ENCODE measurements at regions not wholly inside any gene's neighbourhood (a gene's known extent, or its start where the extent isn't known, plus 50 kb on each side); places are given as distances from the start of the nearest gene placed in this dataset.

DNA sequence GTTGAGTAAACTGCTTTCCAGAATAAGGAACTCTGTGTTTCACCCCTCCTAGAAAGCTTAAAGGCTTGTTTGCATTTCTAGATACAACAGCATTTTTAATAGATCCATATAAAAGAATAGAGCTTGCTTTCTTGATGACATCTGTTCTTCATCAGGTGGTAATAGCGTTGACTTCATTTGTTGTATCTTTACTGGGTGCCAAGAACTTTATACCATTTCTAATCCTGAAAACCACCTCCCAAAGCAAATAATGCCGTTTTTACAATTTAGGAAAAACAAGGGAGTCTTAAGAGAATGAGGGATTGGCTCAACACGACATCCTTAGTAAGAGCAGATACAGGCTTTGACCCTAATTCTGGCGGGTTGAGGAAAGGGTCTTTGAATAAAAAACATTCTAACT lies 993.4 kb downstream of the TYW1 start:
- H3K4me1 ChIP-seq (ENCODE audit: insufficient read depth, low read length), result no peaks in the 10 kb centered on the region
- H3K27ac ChIP-seq (ENCODE audit: low read depth, low read length), result no peak overlapping the region
- H3K27me3 ChIP-seq (ENCODE audit: insufficient read depth, low read length, poor library complexity, severe bottlenecking), result no peaks in the 10 kb centered on the region
- H3K4me3 Mint-ChIP-seq, result no peak overlapping the region
- no peak for DNase-seq
- POLR2A ChIA-PET, result no interaction called here
- H3K27ac Mint-ChIP-seq, result no peak overlapping the region
- H3K27me3 Mint-ChIP-seq, result no peaks in the 10 kb centered on the region
- no peak overlapping the region for H3K4me3 ChIP-seq (ENCODE audit: low read length)
- no peaks in the 10 kb centered on the region for H3K4me1 Mint-ChIP-seq
- no peaks in the 10 kb centered on the region for H3K36me3 ChIP-seq (ENCODE audit: insufficient read depth, low read length)
- H3K9me3 Mint-ChIP-seq, result peaks cover 0 to 20% (median 5%) of the 10 kb centered on the region in 5 donors
- no peaks in the 10 kb centered on the region for H3K9me3 ChIP-seq (ENCODE audit: low read length)
- H3K36me3 Mint-ChIP-seq, result no peaks in the 10 kb centered on the region
- CTCF ChIA-PET, result interaction anchor here (0.7 kb wide), 1 partner anchor 20 kb away, joined by 4 read pairs; no protein-coding TSS in a partner anchor

DNA sequence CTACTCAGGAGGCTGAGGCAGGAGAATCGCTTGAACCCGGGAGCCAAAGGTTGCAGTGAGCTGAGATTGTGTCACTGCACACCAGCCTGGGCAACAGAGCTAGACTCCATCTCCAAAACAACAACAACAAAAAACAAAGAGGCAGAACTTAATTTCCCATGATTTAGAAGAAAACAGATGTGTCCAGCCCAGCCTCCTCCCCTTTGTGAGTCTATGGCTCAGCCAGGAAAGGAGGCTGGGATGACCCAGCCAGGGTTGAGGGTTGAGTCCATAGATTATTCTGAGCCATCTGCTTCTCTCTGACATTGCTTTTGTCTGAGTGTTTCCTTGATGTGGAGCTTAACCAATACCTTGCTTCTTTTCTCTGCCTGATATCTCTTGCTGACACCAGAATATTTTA lies 994.1 kb downstream of the TYW1 start:
- Mint-ChIP-seq H3K9me3 (peaks cover 0 to 20% (median 5%) of the 10 kb centered on the region in 5 donors), H3K4me3 (no peak overlapping the region), H3K36me3 (no peaks in the 10 kb centered on the region), H3K4me1 (no peaks in the 10 kb centered on the region), H3K27ac (no peak overlapping the region), H3K27me3 (no peaks in the 10 kb centered on the region)
- Histone ChIP-seq H3K4me3 (ENCODE audit: low read length) (no peak overlapping the region), H3K36me3 (ENCODE audit: insufficient read depth, low read length) (no peaks in the 10 kb centered on the region), H3K4me1 (ENCODE audit: insufficient read depth, low read length) (no peaks in the 10 kb centered on the region), H3K27me3 (ENCODE audit: insufficient read depth, low read length, poor library complexity, severe bottlenecking) (no peaks in the 10 kb centered on the region), H3K9me3 (ENCODE audit: low read length) (no peaks in the 10 kb centered on the region), H3K27ac (ENCODE audit: low read depth, low read length) (no peak overlapping the region)
- CTCF ChIA-PET, result no interaction called here
- POLR2A ChIA-PET, result no interaction called here
- no peak for DNase-seq

- Histone ChIP-seq H3K4me1 (ENCODE audit: insufficient read depth, low read length) (no peaks in the 10 kb centered on the region), H3K27me3 (ENCODE audit: insufficient read depth, low read length, poor library complexity, severe bottlenecking) (no peaks in the 10 kb centered on the region), H3K9me3 (ENCODE audit: low read length) (no peaks in the 10 kb centered on the region), H3K4me3 (ENCODE audit: low read length) (no peak overlapping the region), H3K36me3 (ENCODE audit: insufficient read depth, low read length) (no peaks in the 10 kb centered on the region), H3K27ac (ENCODE audit: low read depth, low read length) (no peak overlapping the region)
- H3K27ac Mint-ChIP-seq, result no peak overlapping the region
- no peak for DNase-seq
- POLR2A ChIA-PET, result no interaction called here
- CTCF ChIA-PET, result no interaction called here
- no peaks in the 10 kb centered on the region for H3K4me1 Mint-ChIP-seq
- H3K9me3 Mint-ChIP-seq, result peaks cover 0 to 17% (median 5%) of the 10 kb centered on the region in 5 donors
- no peaks in the 10 kb centered on the region for H3K36me3 Mint-ChIP-seq
- no peaks in the 10 kb centered on the region for H3K27me3 Mint-ChIP-seq
- no peak overlapping the region for H3K4me3 Mint-ChIP-seq
Observed at GRCh38 chr7:67992287-67992686, 995.7 kb downstream of the TYW1 start.

DNA sequence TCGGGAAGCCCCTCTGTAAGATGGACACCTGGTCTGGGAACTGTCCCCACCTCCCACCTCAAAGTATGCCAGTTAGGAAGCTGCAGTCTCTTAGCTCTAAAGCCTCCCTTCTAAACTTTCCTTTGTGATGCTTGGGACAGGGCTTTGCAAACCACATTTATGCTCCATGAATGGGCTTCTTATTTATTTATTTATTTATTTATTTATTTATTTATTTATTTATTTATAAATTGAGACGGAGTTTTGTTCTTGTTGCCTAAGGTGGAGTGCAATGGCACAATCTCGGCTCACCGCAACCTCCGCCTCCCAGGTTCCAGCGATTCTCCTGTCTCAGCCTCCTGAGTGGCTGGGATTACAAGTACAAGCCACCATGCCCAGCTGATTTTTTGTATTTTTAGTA lies 1009.4 kb downstream of the TYW1 start:
- Mint-ChIP-seq H3K36me3 (no peaks in the 10 kb centered on the region), H3K27ac (no peak overlapping the region), H3K27me3 (no peaks in the 10 kb centered on the region), H3K9me3 (peaks cover 2 to 12% (median 3%) of the 10 kb centered on the region in 5 donors), H3K4me3 (no peak overlapping the region), H3K4me1 (no peaks in the 10 kb centered on the region)
- no peaks in the 10 kb centered on the region for H3K9me3 ChIP-seq (ENCODE audit: low read length)
- no peak for DNase-seq
- POLR2A ChIA-PET, result no interaction called here
- H3K4me3 ChIP-seq (ENCODE audit: low read length), result no peak overlapping the region
- H3K27me3 ChIP-seq (ENCODE audit: insufficient read depth, low read length, poor library complexity, severe bottlenecking), result no peaks in the 10 kb centered on the region
- no peaks in the 10 kb centered on the region for H3K4me1 ChIP-seq (ENCODE audit: insufficient read depth, low read length)
- CTCF ChIA-PET, result no interaction called here
- H3K27ac ChIP-seq (ENCODE audit: low read depth, low read length), result no peak overlapping the region
- no peaks in the 10 kb centered on the region for H3K36me3 ChIP-seq (ENCODE audit: insufficient read depth, low read length)

- Mint-ChIP-seq H3K27me3 (no peaks in the 10 kb centered on the region), H3K9me3 (peaks cover 2 to 8% (median 3%) of the 10 kb centered on the region in 5 donors), H3K4me3 (no peak overlapping the region), H3K27ac (no peak overlapping the region), H3K36me3 (no peaks in the 10 kb centered on the region), H3K4me1 (no peaks in the 10 kb centered on the region)
- DNase-seq, result no peak
- no peaks in the 10 kb centered on the region for H3K36me3 ChIP-seq (ENCODE audit: insufficient read depth, low read length)
- POLR2A ChIA-PET, result no interaction called here
- CTCF ChIA-PET, result no interaction called here
- H3K9me3 ChIP-seq (ENCODE audit: low read length), result no peaks in the 10 kb centered on the region
- H3K27ac ChIP-seq (ENCODE audit: low read depth, low read length), result no peak overlapping the region
- H3K4me3 ChIP-seq (ENCODE audit: low read length), result no peak overlapping the region
- no peaks in the 10 kb centered on the region for H3K4me1 ChIP-seq (ENCODE audit: insufficient read depth, low read length)
- H3K27me3 ChIP-seq (ENCODE audit: insufficient read depth, low read length, poor library complexity, severe bottlenecking), result no peaks in the 10 kb centered on the region
Observed at GRCh38 chr7:68006619-68007018, 1010.0 kb downstream of the TYW1 start.

DNA sequence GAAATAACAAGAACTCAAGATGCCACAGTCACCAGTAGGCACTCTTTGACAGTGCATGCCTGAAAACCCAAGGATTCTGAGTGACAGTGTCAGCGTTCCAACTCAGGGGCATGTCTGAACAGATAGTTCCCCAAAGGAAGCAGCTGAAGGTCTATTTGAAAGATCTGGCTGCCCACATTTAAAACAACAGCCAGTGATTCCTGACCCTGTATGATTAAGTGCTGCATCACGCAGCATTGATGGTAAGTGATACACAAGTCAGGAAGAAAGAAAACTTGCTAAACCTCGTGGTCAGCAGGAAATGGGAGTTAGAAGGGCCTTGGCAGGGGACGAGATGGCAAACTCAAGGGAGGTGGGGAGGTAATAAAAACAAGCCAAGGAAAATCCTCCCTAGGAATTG lies 1013.1 kb downstream of the TYW1 start:
- peaks cover 2 to 13% (median 3%) of the 10 kb centered on the region in 5 donors for H3K9me3 Mint-ChIP-seq
- no peak overlapping the region for H3K27ac Mint-ChIP-seq
- POLR2A ChIA-PET, result no interaction called here

GRCh38 chr7:68014031-68014736 lies 1017.6 kb downstream of the TYW1 start:
- no peaks in the 10 kb centered on the region for H3K9me3 ChIP-seq (ENCODE audit: low read length)
- no peak for DNase-seq
- H3K4me3 ChIP-seq (ENCODE audit: low read length), result no peak overlapping the region
- Mint-ChIP-seq H3K36me3 (no peaks in the 10 kb centered on the region), H3K9me3 (peaks cover 0 to 10% (median 4%) of the 10 kb centered on the region in 5 donors), H3K4me3 (no peak overlapping the region), H3K4me1 (no peaks in the 10 kb centered on the region), H3K27me3 (no peaks in the 10 kb centered on the region), H3K27ac (no peak overlapping the region)
- H3K4me1 ChIP-seq (ENCODE audit: insufficient read depth, low read length), result no peaks in the 10 kb centered on the region
- no peaks in the 10 kb centered on the region for H3K27me3 ChIP-seq (ENCODE audit: insufficient read depth, low read length, poor library complexity, severe bottlenecking)
- no peaks in the 10 kb centered on the region for H3K36me3 ChIP-seq (ENCODE audit: insufficient read depth, low read length)
- ChIA-PET POLR2A (no interaction called here), CTCF (no interaction called here)
- H3K27ac ChIP-seq (ENCODE audit: low read depth, low read length), result no peak overlapping the region

More for the DNA sequence above, 1013.1 kb downstream of the TYW1 start:
- no peak for DNase-seq
- CTCF ChIA-PET, result interaction anchor here (1.2 kb wide), 1 partner anchor 20 kb away, joined by 4 read pairs; no protein-coding TSS in a partner anchor
- no peak overlapping the region for H3K4me3 ChIP-seq (ENCODE audit: low read length)
- Mint-ChIP-seq H3K4me3 (no peak overlapping the region), H3K36me3 (no peaks in the 10 kb centered on the region), H3K27me3 (no peaks in the 10 kb centered on the region), H3K4me1 (no peaks in the 10 kb centered on the region)
- no peaks in the 10 kb centered on the region for H3K9me3 ChIP-seq (ENCODE audit: low read length)
- no peak overlapping the region for H3K27ac ChIP-seq (ENCODE audit: low read depth, low read length)
- H3K27me3 ChIP-seq (ENCODE audit: insufficient read depth, low read length, poor library complexity, severe bottlenecking), result no peaks in the 10 kb centered on the region
- H3K4me1 ChIP-seq (ENCODE audit: insufficient read depth, low read length), result no peaks in the 10 kb centered on the region
- no peaks in the 10 kb centered on the region for H3K36me3 ChIP-seq (ENCODE audit: insufficient read depth, low read length)

DNA sequence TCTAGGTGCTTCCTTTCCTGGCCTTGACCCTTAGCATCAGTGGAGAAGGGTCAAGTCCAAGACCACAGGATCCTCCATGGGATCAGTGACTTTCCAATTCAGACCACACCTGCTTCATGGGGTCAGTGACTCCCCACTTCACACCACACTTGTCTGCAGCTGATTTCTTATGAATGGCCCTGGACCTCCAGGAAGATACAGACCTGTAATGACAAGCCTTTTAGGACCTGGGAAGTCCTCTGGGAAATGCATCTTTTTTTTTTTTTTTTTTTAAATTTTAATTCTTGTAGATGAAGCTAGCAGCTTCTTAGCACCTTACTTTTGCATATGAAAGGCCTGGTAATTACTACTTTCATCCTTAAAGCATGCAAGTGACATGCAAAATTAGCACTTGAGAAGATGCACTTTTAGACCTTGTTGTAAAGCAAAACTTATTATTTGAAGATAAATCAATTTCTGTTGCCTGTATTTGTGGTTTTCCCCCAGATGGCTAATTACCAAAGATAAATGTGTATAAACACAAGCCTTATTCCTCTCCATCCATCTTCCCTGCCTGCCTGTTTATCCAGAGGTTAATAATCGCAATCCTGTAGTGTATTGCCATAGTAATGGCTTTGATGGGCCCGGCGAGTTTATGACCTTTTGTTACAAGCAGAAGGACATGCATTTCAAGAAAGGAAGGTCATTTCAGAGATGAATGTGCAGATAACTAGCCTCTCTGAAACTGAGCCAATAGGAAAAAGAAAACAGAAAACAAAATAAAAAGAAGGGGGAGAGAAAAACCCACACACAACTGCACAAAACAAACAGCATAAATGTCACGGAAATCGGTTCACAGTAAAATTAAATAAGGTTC lies 1018.7 kb downstream of the TYW1 start:
- no peaks in the 10 kb centered on the region for H3K36me3 Mint-ChIP-seq
- ChIA-PET POLR2A (no interaction called here), CTCF (no interaction called here)
- Histone ChIP-seq H3K27ac (ENCODE audit: low read depth, low read length) (no peak overlapping the region), H3K4me1 (ENCODE audit: insufficient read depth, low read length) (no peaks in the 10 kb centered on the region), H3K9me3 (ENCODE audit: low read length) (no peaks in the 10 kb centered on the region), H3K36me3 (ENCODE audit: insufficient read depth, low read length) (no peaks in the 10 kb centered on the region), H3K4me3 (ENCODE audit: low read length) (no peak overlapping the region), H3K27me3 (ENCODE audit: insufficient read depth, low read length, poor library complexity, severe bottlenecking) (no peaks in the 10 kb centered on the region)
- H3K4me1 Mint-ChIP-seq, result no peaks in the 10 kb centered on the region
- H3K27ac Mint-ChIP-seq, result no peak overlapping the region
- H3K27me3 Mint-ChIP-seq, result no peaks in the 10 kb centered on the region
- DNase-seq, result no peak
- no peak overlapping the region for H3K4me3 Mint-ChIP-seq
- H3K9me3 Mint-ChIP-seq, result peaks cover 0 to 8% (median 3%) of the 10 kb centered on the region in 5 donors
